Naive thymus-derived CD4-positive, alpha-beta T cell (primary cell): ENCODE measurements at regions not wholly inside any gene's neighbourhood (a gene's known extent, or its start where the extent isn't known, plus 50 kb on each side); places are given as distances from the start of the nearest gene placed in this dataset.

Experiments
- ATAC-seq: fragments of 150-1000 bp; cut with Tn5 transposase; 2 replicates; pipeline ENCODE4 v1.10.0; 2021; ENCODE audit warnings: mild to moderate bottlenecking, moderate library complexity
- CTCF ChIA-PET: fragments of 350-600 bp; sonication (Branson Sonifier 250); formaldehyde crosslinking; loops from one replicate; lab custom pipeline; 2021; ENCODE audit warnings: antibody characterized with exemption; lab: Charles Lee
- POLR2A ChIA-PET: fragments of 350-600 bp; sonication (Branson Sonifier 250); formaldehyde crosslinking; loops from one replicate; lab custom pipeline; 2021; ENCODE audit warnings: antibody characterized with exemption, inconsistent platforms; lab: Charles Lee
- DNase-seq, 9 donors: peaks; one replicate each; pipeline versions ENCODE4 v3.0.0 to v3.0.0-alpha.2; 2020 to 2022; ENCODE audit warnings: mixed read lengths in 1 of 9
- H3K27ac ChIP-seq: one replicate; pipeline ENCODE4 v1.7.0; 2013; ENCODE audit warnings: mild to moderate bottlenecking, low read depth, low read length, moderate library complexity
- H3K27me3 ChIP-seq, 2 donors: one replicate each; pipeline ENCODE4 v1.7.0; 2013; ENCODE audit warnings: low read length in 2 of 2, mild to moderate bottlenecking in 2 of 2, moderate library complexity in 2 of 2; ENCODE audit not compliant: control insufficient read depth in 2 of 2, insufficient read depth in 2 of 2
- H3K36me3 ChIP-seq, 3 experiments: 1 replicate in 2 of 3; 2 replicates in 1 of 3; pipeline ENCODE4 v1.7.0; 2013; ENCODE audit warnings: low read length in 3 of 3, mild to moderate bottlenecking in 3 of 3, moderate library complexity in 1 of 3; ENCODE audit not compliant: insufficient read depth in 3 of 3, control insufficient read depth in 2 of 3
- H3K4me1 ChIP-seq, 2 donors: one replicate each; pipeline ENCODE4 v1.7.0; 2013; ENCODE audit warnings: low read length in 2 of 2, mild to moderate bottlenecking in 2 of 2, moderate library complexity in 1 of 2; ENCODE audit not compliant: control insufficient read depth in 2 of 2, insufficient read depth in 2 of 2
- H3K4me3 ChIP-seq: 2 replicates; pipeline ENCODE4 v1.7.0; 2013; ENCODE audit warnings: mild to moderate bottlenecking, low read length
- H3K9me3 ChIP-seq, 3 experiments: 1 replicate in 2 of 3; 2 replicates in 1 of 3; pipeline ENCODE4 v1.7.0; 2013; ENCODE audit warnings: low read length in 3 of 3; ENCODE audit not compliant: control insufficient read depth in 2 of 3
- H3K27ac Mint-ChIP-seq, 9 donors: one replicate each; pipeline ENCODE4 v1.8.0; 2020 to 2022; ENCODE audit warnings: mixed read lengths in 9 of 9, mild to moderate bottlenecking in 8 of 9, moderate library complexity in 5 of 9, inconsistent platforms in 2 of 9
- H3K27me3 Mint-ChIP-seq, 5 donors: one replicate each; pipeline ENCODE4 v1.8.0; 2021 to 2022; ENCODE audit warnings: mixed read lengths in 5 of 5, mild to moderate bottlenecking in 1 of 5
- H3K36me3 Mint-ChIP-seq, 5 donors: one replicate each; pipeline ENCODE4 v1.8.0; 2020 to 2022; ENCODE audit warnings: mixed read lengths in 5 of 5, mild to moderate bottlenecking in 3 of 5, inconsistent platforms in 1 of 5
- H3K4me1 Mint-ChIP-seq, 7 donors: one replicate each; pipeline ENCODE4 v1.8.0; 2020 to 2022; ENCODE audit warnings: mixed read lengths in 7 of 7, mild to moderate bottlenecking in 3 of 7, inconsistent platforms in 1 of 7
- H3K4me3 Mint-ChIP-seq, 10 donors: one replicate each; pipeline ENCODE4 v1.8.0; 2020 to 2022; ENCODE audit warnings: mild to moderate bottlenecking in 10 of 10, mixed read lengths in 10 of 10, moderate library complexity in 6 of 10, inconsistent platforms in 2 of 10
- H3K9me3 Mint-ChIP-seq, 11 donors: one replicate each; pipeline ENCODE4 v1.8.0; 2020 to 2022; ENCODE audit warnings: mixed read lengths in 11 of 11, mild to moderate bottlenecking in 4 of 11, inconsistent platforms in 1 of 11, moderate library complexity in 1 of 11
- intact Hi-C, 2 donors: fragments of 100-400 bp; cut with micrococcal nuclease; formaldehyde crosslinking; loops; one replicate each; pipeline ENCODE4 v1.15.1; 2023

DNA sequence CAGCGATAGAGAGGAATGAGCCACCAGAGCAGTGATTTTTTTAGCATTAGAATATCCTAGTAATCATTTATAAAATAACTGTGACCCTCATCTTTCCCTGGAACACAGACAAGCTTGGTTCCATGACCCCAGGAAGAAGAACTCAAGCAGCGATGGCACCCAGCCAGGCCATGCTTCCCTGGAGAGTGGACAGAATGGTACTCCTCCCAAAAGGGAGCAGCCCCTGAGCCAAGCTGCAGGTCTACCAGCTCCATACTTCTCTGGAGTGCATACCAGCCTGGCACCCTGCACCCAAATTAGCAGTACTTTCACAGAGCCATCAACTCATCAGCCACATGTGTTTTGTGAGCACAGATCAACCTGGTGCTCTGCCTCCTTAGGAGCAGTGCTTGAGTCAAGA is 310.9 kb upstream of the PCDH10 start:
- no peak for ATAC-seq
- no peaks in the 10 kb centered on the region for H3K27me3 ChIP-seq
- H3K9me3 ChIP-seq, result no peaks in the 10 kb centered on the region
- CTCF ChIA-PET, result no interaction called here
- no peak overlapping the region for H3K27ac Mint-ChIP-seq
- no peak for DNase-seq
- intact Hi-C loops, result no loop called here
- no peaks in the 10 kb centered on the region for H3K36me3 Mint-ChIP-seq
- no peaks in the 10 kb centered on the region for H3K4me1 ChIP-seq
- no peaks in the 10 kb centered on the region for H3K4me1 Mint-ChIP-seq
- no peak overlapping the region for H3K4me3 ChIP-seq
- no peak overlapping the region for H3K27ac ChIP-seq
- H3K9me3 Mint-ChIP-seq, result peaks cover 1 to 35% (median 15%) of the 10 kb centered on the region in 11 donors
- H3K4me3 Mint-ChIP-seq, result no peak overlapping the region
- no peaks in the 10 kb centered on the region for H3K27me3 Mint-ChIP-seq
- no peaks in the 10 kb centered on the region for H3K36me3 ChIP-seq
- POLR2A ChIA-PET, result no interaction called here

DNA sequence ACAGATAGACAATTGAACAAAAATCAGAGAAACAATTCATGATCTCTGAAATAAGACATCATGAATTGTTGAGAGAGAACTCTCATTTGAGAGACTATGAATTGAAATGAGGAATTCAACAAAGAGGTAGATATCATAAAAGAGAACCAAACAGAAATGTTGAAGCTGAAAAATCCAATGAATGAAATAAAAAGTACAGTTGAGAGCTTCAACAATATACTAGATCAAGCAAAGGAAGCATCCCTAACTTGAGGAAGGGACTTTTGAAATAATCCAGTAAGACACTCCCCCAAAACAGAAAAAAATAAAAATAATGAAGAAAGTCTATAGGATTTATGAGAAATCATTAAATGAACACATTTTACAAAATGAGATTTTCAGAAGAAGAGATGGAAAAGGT is 310.0 kb upstream of the PCDH10 start:
- ChIA-PET POLR2A (no interaction called here), CTCF (interaction anchor here (0.6 kb wide), 1 partner anchor 28 kb away, joined by 3 read pairs; no protein-coding TSS in a partner anchor)
- ATAC-seq (no peak), DNase-seq (no peak)
- Histone ChIP-seq H3K4me1 (no peaks in the 10 kb centered on the region), H3K4me3 (no peak overlapping the region), H3K36me3 (no peaks in the 10 kb centered on the region), H3K27me3 (no peaks in the 10 kb centered on the region), H3K27ac (no peak overlapping the region), H3K9me3 (no peaks in the 10 kb centered on the region)
- intact Hi-C loops, result no loop called here
- H3K27ac Mint-ChIP-seq, result no peak overlapping the region
- H3K9me3 Mint-ChIP-seq, result peaks cover 1 to 38% (median 15%) of the 10 kb centered on the region in 11 donors
- no peak overlapping the region for H3K4me3 Mint-ChIP-seq
- H3K27me3 Mint-ChIP-seq, result no peaks in the 10 kb centered on the region
- H3K4me1 Mint-ChIP-seq, result no peaks in the 10 kb centered on the region
- no peaks in the 10 kb centered on the region for H3K36me3 Mint-ChIP-seq

DNA sequence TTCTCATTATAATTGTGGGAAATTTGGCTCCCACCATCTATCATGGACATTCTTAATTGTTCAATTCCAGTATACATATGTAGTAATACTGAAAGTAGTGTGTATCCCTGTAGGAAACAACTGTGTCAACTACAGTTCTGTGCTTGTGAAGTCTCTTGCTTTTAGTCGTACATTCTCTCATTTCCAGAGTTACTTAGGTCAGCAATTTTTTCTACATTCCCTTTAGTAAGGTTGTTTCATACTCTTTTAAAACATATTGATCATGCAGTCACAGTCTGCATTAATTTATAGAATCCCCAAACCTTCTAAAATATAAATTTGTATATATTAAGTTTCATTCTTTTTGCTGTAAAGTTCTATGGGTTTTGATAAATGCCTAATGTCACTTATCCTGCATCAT is 289.2 kb upstream of the PCDH10 start:
- ChIA-PET POLR2A (no interaction called here), CTCF (no interaction called here)
- H3K27ac Mint-ChIP-seq, result no peak overlapping the region
- no peaks in the 10 kb centered on the region for H3K27me3 Mint-ChIP-seq
- no peak overlapping the region for H3K27ac ChIP-seq
- no peaks in the 10 kb centered on the region for H3K36me3 ChIP-seq
- no peak overlapping the region for H3K4me3 Mint-ChIP-seq
- H3K9me3 Mint-ChIP-seq, result peaks cover 0 to 6% (median 0%) of the 10 kb centered on the region in 11 donors
- no peaks in the 10 kb centered on the region for H3K9me3 ChIP-seq
- H3K4me3 ChIP-seq, result no peak overlapping the region
- H3K4me1 Mint-ChIP-seq, result no peaks in the 10 kb centered on the region
- no peaks in the 10 kb centered on the region for H3K4me1 ChIP-seq
- no peak for ATAC-seq
- H3K27me3 ChIP-seq, result no peaks in the 10 kb centered on the region
- DNase-seq, result no peak
- no peaks in the 10 kb centered on the region for H3K36me3 Mint-ChIP-seq
- intact Hi-C loops, result no loop called here

DNA sequence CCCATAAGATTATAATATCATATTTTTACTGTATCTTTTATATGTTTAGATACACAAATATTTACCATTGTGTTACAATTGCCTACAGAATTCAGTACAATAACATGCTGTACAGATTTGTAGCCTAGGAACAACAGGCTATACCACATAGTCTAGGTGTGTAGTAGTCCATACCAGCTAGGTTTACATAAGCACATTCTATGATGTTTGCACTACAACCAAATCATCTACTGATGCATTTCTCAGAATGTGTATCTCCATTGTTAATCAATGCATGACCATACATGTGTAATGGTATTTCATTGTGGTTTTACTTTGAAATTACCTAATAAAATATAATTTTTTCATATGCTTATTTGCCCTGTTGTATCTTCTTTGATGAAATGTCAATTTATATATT is 288.1 kb upstream of the PCDH10 start:
- POLR2A ChIA-PET, result no interaction called here
- Mint-ChIP-seq H3K27me3 (no peaks in the 10 kb centered on the region), H3K9me3 (peaks cover 0 to 6% (median 1%) of the 10 kb centered on the region in 11 donors), H3K4me1 (no peaks in the 10 kb centered on the region), H3K36me3 (no peaks in the 10 kb centered on the region), H3K27ac (no peak overlapping the region), H3K4me3 (no peak overlapping the region)
- H3K4me1 ChIP-seq, result no peaks in the 10 kb centered on the region
- no peak overlapping the region for H3K27ac ChIP-seq
- H3K36me3 ChIP-seq, result no peaks in the 10 kb centered on the region
- DNase-seq, result no peak
- no peaks in the 10 kb centered on the region for H3K9me3 ChIP-seq
- ATAC-seq, result no peak
- no peak overlapping the region for H3K4me3 ChIP-seq
- CTCF ChIA-PET, result no interaction called here
- intact Hi-C loops, result no loop called here
- no peaks in the 10 kb centered on the region for H3K27me3 ChIP-seq

DNA sequence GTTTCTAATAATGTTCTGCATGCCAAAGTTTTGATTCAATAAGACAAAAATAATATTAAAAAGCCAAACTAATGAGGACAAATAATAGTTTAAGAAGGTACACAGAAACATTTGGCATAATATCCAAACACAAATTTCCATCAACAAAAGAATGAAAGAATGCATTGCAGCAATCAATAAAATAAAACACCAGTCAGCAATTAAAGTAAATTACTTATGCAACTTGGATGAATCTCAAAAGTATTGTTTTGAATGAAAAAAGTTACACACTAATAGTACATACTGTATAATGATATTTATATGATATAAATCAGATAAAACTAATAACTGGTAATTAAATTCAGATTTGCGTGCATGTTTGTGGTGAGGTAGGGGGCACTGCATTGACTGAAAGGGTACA is 285.5 kb upstream of the PCDH10 start:
- H3K27ac ChIP-seq, result no peak overlapping the region
- no peak overlapping the region for H3K4me3 ChIP-seq
- H3K4me1 ChIP-seq, result no peaks in the 10 kb centered on the region
- ATAC-seq, result no peak
- Mint-ChIP-seq H3K4me3 (no peak overlapping the region), H3K27ac (no peak overlapping the region), H3K36me3 (no peaks in the 10 kb centered on the region), H3K27me3 (no peaks in the 10 kb centered on the region), H3K9me3 (peaks cover 0 to 8% (median 0%) of the 10 kb centered on the region in 11 donors), H3K4me1 (no peaks in the 10 kb centered on the region)
- H3K36me3 ChIP-seq, result no peaks in the 10 kb centered on the region
- intact Hi-C loops, result no loop called here
- CTCF ChIA-PET, result no interaction called here
- no peaks in the 10 kb centered on the region for H3K27me3 ChIP-seq
- no peaks in the 10 kb centered on the region for H3K9me3 ChIP-seq
- POLR2A ChIA-PET, result no interaction called here
- no peak for DNase-seq

DNA sequence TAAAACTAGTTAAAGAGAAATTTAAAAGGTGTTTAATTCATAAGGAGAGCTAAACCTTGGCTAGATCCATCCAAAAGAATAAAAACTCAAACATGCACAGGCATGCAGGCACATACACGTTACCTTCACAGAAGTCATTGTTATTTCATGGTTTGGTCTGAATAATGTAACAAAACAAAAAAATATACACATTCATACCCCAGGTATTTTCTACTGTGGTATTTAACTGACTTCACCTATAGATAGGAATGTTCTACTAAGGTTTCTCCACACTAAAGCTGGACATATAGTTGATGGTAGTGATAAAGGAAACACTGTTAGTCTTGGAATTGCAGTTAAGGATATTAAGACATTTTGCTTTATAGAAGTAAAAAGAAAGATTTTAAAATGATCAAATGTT is 283.6 kb upstream of the PCDH10 start:
- Histone ChIP-seq H3K27ac (no peak overlapping the region), H3K36me3 (no peaks in the 10 kb centered on the region), H3K4me3 (no peak overlapping the region), H3K4me1 (no peaks in the 10 kb centered on the region), H3K9me3 (no peaks in the 10 kb centered on the region), H3K27me3 (no peaks in the 10 kb centered on the region)
- H3K4me1 Mint-ChIP-seq, result no peaks in the 10 kb centered on the region
- H3K27ac Mint-ChIP-seq, result no peak overlapping the region
- intact Hi-C loops, result no loop called here
- H3K27me3 Mint-ChIP-seq, result no peaks in the 10 kb centered on the region
- DNase-seq (no peak), ATAC-seq (no peak)
- H3K36me3 Mint-ChIP-seq, result no peaks in the 10 kb centered on the region
- ChIA-PET POLR2A (no interaction called here), CTCF (interaction anchor here (0.6 kb wide), 1 partner anchor 158 kb away, joined by 9 read pairs; no protein-coding TSS in a partner anchor)
- peaks cover 0 to 21% (median 0%) of the 10 kb centered on the region in 11 donors for H3K9me3 Mint-ChIP-seq
- H3K4me3 Mint-ChIP-seq, result no peak overlapping the region

DNA sequence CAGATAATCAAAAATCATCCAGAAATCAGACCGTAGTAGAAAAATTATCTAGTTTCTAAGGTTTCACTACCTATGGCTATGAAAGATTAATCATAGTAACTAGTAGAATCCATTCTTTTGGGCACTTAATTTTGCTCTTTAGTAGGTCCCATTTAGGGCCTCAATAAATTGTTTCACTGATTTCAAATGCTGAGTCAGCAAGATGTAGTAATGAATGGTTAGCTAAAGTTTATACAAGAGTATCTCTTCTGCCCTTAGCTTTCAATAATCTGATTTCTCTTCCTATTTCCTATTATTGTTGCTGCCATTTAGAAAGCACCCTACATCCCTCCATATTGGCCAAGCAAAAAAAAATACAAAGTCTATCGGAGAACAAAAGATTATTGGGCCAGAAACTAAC is 283.2 kb upstream of the PCDH10 start:
- no peak overlapping the region for H3K4me3 Mint-ChIP-seq
- ChIA-PET CTCF (interaction anchor here (0.6 kb wide), 1 partner anchor 158 kb away, joined by 9 read pairs; no protein-coding TSS in a partner anchor), POLR2A (no interaction called here)
- Histone ChIP-seq H3K27ac (no peak overlapping the region), H3K27me3 (no peaks in the 10 kb centered on the region), H3K9me3 (no peaks in the 10 kb centered on the region), H3K4me1 (no peaks in the 10 kb centered on the region), H3K36me3 (no peaks in the 10 kb centered on the region), H3K4me3 (no peak overlapping the region)
- H3K27me3 Mint-ChIP-seq, result no peaks in the 10 kb centered on the region
- DNase-seq (no peak), ATAC-seq (no peak)
- intact Hi-C loops, result no loop called here
- no peak overlapping the region for H3K27ac Mint-ChIP-seq
- H3K9me3 Mint-ChIP-seq, result peaks cover 0 to 21% (median 0%) of the 10 kb centered on the region in 11 donors
- no peaks in the 10 kb centered on the region for H3K4me1 Mint-ChIP-seq
- H3K36me3 Mint-ChIP-seq, result no peaks in the 10 kb centered on the region
